M059J (cell line): ENCODE measurements at regions not wholly inside any gene's neighbourhood (a gene's known extent, or its start where the extent isn't known, plus 50 kb on each side); places are given as distances from the start of the nearest gene placed in this dataset.

ENCODE experiments used
- DNase-seq: peaks from one replicate; pipeline ENCODE4 v3.0.0-alpha.2; 2012; ENCODE audit warnings: low read depth

DNA sequence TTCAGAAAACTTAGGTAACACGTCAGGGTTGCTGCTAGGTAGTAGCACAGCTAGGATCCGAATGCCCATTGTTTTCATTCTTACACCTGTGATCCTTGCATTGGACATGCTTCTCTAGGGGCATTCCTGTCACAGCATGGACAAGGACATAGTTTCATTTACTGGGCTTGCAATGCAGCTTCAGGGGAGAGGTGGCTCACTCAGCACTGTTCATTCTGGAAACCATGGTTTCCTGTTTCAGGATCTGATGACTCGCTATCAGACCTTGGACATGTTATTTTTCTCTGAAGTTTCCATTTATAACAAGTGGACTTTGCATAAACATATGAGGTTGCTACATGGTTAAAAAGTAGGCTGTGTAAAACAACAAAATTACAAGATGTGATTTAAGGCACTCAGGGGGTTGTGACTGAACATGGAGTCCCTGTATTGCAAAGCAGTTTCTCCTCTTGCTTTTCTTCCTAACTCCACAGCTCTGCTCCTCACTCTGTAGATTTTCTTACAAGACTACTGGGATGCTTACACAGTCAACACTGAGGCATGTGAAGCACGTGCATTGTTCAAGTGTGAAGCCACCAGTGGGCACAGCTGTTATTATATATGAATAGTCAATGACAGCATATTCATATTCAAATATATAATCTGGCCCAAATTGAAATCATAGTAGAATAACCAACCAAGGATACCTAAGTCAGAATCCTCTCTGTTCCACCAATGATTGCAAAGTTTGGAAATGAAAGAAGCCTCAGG lies 66.1 kb upstream of the STK32A start:
- peak; percentile 71 for DNase-seq

DNA sequence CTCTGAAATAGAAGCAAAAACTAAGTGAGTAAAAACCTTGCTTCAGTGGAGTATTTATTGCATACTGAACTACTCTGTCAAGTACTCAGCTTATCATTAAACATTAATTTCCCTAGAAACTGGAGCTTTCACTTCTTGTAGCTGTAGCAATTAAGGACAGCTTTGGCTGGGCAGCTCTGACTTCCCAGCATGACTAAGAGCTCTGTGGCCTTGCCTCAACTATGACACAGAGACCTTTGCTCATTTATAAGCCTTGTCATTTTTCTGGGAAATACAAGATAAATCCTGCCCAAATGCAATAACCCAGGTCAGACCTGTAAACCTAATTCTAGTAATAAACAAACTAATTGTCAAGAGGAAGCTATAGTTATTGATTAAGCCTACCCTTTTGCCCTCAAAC lies 65.4 kb upstream of the STK32A start:
- DNase-seq = peak; percentile 84

DNA sequence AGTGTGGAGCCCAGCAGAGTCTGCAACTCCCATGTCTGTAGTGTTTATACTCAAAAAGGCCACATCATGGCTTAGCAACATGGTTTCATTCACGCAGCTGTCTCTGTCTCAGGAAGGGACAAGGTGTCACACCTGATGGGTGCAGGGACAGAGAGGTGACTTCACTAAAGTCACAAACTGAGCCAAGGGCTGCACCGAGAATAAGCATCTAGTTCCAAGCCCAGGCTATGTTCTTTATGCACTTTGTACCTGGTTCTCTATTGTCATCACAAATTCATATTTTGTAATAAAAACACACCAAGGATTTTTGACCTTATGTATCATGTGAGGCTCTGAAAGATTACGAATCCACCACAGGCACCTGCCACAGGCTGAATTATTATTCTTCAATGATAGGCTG lies 64.9 kb upstream of the STK32A start:
- DNase-seq = no peak

DNA sequence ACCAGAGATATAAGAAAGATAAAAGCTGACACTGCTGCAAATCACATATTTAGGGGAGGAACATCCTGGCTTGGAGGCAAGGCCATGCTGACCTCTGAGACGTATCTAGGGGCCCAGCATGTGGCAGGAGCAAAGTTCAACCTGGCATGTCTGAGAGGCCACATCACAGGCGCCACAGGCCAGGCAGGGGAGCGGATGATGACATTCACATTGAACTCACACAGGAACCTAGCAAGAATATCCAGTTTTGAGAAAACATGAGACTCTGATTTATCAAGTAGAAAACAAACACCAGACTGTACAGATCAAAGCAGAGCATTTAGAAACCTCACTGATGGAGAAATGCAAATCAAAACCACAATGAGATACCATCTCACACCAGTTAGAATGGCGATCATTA lies 64.2 kb upstream of the STK32A start:
- peak; percentile 54 for DNase-seq

DNA sequence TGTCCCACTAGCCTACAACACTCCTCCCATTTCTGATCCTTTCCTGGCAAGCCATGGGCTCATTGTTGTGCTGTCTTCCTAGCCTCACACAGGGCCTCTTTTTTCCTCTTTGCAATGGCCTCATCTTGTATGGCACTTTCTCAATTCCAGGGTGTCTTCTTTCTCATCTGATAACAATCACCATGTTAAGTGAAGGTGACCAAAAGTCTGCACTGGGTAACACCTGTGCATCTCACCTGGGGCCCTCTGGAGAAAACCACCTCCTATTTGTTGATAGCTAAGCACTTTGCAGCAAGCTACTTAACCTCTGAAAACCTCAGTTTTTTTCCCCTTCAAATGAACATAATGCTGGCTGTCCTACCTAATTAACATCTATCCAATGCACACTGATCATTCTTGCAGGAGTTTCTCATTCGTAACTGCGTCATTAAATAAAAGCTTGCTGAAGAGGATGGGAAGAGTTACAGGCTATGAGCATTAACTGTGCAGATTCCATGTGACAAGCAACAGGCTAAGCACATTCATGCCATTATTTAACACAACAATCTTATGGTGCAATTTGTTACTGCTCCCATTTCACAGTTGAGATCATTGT lies 60.1 kb upstream of the STK32A start:
- DNase-seq = no peak

DNA sequence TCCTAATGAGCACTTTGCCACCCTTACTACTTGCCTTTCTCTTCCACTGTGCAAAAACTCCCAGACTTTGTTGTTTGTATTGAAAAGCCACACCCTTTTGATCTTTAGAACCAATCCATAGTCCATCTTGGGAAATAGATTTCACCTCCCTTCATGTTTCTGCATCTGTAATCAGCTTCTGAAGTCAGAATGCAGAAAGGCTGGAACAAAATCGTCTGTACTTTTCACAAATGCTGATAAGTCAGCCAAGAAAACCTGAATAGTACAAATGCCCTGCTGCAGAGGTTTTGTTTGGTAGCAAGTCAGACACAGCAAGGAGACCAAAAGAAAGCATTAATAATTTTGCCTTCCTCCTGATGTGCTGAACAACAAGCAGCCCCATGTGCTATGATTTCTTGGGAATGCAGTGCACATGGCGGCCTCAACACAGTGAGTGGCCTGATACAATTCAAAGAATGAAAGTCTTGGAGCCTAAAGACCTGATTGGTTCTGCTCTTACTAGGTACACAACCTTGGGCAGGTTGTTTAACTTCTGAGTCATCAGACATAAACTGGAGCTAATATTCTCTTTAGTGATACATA lies 59.2 kb upstream of the STK32A start:
- peak; percentile 22 for DNase-seq

DNA sequence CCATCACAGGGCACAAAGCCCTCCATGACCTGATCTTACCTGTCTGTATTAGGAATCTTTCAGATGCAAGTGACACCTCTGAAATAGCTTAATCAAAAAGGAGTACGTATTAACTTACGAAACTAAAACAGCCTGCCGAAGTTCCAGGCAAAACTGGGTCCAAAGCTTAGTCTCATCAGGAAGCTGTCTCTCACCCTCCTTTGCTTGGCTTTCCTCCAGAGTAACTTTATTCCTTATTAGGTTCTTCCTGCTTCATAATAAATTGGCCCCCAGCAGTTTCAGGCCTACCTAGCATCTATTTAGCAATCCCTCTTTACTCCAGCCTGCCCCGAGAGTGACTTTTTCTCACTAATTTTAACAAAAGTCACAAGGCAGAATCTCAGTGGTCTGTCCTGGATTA lies 58.4 kb upstream of the STK32A start:
- peak; percentile 51 for DNase-seq

DNA sequence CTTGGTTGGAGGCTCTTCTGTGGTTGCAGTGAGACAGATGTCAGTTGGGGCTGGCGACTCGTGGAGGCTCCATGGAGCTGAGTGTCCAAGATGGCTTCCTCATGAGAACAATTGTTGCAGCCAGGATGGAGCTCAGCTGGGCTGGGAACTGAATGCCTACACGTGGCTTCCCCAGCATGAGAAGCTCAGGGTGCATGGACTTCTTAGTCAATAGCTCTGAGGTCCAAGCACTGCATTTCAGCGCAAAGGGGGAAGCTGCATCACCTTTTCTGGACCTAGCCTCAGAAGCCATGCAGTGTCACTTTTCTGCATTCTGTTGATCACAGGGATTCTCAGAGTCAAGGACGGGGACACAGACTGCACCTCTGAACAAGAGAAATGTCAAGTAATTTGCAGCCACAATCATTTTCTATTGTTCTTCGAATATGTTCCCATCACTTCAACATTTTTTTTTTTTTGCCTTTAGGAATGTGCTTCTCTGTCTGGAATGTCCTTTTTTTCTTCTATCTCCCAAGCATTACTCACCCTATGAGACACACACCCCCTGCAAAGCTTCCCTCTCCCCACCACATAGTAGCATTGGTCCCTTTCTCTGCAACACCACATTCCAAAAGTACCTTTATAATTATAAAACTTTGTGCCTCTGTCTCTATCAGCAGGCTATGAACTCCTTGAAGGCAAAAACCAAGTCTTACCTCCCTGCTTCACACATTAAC lies 57.5 kb upstream of the STK32A start:
- peak; percentile 88 for DNase-seq

DNA sequence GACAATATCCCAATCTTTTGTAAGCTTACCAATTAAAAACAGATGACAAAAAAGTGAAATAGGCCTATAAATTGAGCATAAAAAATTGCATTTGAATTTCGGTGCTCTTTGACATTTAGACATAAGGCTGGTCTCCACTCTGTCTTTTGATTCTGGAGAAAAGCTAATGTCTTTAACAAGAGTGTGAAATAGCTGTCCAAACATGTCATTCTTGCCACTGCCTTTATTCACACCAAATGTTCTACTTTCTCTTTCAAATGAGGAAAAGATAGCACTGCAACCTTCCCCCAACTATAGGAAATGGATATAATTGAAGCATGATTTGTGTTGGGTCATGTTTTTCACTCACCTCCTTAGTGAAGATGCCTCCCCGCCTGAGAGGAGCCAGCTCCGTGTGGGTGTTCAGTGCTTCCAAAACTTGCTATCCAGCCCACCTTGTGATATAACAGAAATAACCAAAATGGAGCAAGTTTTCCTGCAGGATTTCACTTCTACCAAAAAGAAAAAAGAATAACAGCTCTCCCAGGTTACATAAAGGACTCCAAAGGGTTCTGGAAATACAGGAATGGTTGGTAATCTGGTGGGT lies 55.2 kb upstream of the STK32A start:
- DNase-seq = no peak

DNA sequence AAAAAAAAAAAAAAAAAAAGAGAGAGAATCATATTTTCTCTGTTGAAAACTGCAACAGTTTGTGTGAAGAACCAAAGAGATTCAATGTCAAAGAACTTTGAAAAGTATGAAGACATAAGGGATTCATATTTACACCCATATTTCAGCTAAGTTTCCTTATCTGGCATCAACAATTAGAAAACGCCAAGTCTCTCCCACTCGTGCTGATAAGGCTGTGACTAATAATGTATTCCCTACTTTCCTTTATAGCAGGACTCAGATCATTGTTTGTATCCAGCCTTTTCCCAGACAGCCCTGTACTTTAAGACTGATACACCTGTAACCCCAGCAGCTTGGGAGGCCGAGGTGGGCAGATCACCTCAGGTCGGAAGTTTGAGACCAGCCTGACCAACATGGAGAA lies 54.1 kb upstream of the STK32A start:
- DNase-seq = no peak
